SKM-1 (cell line): ENCODE measurements at regions not wholly inside any gene's neighbourhood (a gene's known extent, or its start where the extent isn't known, plus 50 kb on each side); places are given as distances from the start of the nearest gene placed in this dataset.
"Not testable (repeated sequence)": the region's sequence is repeated elsewhere in the genome, so short reads cannot be mapped to it uniquely, and the experiment has no call there.

Experiments used
- DNase-seq: peaks from one replicate; lab custom pipeline; 2025; ENCODE audit not compliant: unreplicated experiment; lab: John Stamatoyannopoulos, UW

DNA sequence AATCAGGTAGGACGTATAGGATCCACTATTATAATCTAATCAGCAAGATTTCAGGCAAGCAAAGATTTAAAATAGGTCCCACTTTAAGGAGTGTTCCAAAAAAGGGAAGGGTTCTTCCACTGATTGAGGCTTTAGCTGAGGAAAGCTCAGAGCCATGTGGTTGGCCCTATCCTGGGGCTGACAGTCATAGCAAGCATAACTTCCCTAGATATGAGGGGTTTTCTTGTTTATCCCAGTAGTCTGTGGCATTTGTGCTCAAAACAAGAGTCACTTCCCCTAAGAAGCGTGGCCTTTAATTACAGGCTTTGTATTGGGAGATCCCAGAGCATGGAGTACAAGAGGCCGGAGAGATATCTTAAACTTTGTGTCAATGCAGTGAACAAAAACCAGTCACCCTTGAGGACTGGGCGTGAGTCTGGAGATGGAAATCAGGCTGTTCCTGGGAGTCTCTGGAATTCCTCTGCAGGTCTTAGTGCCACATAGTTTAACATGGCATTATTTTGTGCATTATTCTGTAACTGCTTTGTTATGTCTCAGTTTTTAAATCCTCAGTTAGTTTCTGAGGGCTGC, 136.9 kb upstream of the FBXO11 start:
- DNase-seq: no peak

DNA sequence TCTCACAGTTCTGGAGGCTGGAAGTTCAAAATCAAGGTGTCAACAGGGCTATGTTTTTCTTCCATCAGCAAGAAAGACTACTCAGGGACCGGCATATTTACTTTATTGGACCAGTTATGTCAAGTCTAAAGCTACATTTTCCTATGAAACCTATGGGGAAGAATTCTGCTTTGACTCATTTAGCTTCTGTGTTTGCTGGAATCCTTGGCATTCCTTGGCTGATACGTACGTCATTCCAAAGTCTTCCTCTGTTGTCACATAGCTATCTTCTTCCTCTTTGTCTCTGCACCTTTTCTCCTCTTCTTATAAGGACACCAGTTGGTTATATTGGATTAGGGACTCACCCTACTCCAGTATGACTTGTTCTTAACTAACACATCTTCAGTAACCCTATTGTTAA, 137.4 kb upstream of the FBXO11 start:
- DNase-seq: no peak

DNA sequence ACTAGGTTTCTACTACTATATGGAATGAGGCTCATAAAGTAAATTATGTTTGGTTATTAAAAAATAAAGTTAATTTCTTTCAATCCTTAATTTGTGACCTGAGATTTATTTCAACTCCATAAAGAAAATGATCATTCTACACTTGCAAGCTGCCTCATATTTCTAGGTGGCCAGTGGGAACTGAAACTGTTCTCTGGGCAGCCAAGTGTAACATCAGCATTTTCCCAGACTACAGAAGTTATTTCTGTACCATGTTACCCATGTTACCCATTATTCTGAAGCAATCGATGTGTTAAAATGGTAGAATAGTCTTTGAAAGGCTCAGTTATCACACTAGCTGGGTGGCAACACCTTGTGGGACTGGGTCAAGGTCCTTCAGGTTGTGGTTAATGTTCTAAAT, 139.3 kb upstream of the FBXO11 start:
- DNase-seq: no peak

DNA sequence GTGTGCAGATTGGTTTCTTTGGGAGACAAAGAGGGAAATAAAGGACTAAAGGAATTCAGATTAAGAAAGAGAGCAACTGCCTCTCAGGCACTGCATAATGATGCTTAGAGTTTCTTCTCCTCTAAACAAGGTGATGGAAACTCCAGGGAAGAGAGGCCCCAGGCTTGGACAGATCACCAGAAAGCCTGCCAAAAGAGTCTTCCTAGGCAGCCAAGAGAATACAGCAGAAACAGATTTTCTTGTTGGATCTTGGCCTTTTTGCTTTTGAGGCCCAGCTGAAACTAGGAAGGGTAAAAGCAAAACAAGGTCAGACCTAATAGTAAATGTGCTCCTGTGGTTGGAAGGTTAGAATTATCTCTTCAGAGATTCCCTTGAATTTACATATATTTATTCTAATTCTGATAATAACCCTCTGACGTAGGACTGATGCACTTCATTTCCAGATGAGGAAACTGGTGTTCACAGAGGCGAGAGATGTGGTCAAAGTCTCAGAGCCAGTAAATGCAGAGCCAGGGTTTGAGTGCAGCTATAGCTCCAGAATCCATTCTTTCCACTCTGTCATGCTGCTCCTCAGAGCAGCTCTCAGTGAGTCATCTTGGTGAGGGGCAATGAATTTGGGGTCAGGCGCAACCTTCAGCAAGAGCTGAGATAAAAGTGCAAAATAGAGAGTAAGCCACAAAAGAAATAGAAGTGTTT, 142.3 kb upstream of the FBXO11 start:
- no peak for DNase-seq

DNA sequence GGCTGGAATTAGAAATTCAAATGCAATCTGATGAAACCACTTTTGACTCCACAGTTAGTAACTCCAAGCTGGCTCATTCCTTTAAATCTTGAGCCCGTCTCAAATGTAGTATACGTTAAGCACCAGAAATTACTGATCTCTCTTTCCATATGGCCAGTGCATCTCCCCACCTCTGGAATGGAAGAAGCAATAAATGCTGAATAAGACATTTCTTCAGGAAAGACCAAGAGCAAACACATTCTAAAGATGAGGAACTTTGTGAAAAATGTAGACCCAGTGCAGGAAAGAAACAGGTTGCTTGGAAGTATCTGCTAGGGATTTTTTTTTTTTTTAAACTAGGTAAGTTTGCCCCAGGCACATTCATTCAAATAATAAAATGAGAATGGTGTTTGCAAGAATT, 143.1 kb upstream of the FBXO11 start:
- DNase-seq: no peak

DNA sequence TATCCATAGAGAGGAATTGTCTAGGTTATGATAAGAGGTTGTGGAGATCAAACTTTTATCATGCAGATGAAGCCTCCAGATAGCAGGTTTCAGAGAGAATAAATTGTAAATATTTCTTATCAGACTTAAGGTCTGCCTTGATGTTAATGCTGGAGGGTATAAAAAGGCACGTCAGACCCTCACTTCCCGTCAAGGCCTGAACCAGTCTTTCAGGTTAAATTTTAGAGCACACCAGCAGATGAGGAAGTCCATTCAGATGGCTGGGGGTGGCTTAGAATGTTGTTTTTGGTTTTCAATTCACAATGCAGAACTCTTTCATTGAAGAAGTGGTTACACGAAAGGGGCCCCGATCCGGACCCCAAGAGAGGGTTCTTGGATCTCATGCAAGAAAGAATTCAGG, 144.4 kb upstream of the FBXO11 start:
- DNase-seq: no peak

DNA sequence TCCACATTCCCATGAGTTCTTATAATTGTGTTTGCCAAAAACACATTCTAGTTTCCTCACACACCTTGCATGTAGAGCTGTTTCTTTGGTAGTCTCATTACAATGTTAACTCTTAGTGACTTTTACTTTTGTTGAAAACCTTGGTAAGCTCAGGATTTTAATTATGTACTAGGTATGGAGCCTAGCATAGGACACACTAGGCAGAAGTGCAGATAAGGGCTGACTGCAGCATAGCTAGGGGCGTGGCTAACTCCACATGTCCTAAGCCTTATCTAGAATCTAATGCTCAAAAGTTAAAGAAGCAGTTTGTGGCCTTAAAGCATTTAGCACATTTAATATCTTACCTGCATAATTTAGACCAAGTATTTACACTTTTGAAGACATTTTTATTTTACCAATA, 153.7 kb upstream of the FBXO11 start:
- DNase-seq: no peak

DNA sequence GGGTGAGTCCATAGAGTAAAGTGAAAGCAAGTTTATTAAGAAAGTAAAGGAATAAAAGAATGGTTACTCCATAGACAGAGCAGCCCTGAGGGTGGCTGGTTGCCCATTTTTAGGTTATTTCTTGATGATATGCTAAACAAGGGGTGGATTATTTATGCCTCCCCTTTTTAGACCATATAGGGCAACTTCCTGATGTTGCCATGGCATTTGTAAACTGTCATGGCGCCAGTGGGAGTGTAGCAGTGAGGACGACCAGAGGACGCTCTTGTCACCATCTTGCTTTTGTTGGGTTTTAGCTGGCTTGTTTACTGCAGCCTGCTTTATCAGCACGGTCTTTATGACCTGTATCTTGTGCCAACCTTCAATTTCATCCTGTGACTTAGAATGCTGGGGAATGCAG, 155.4 kb upstream of the FBXO11 start:
- DNase-seq: not testable (repeated sequence)

DNA sequence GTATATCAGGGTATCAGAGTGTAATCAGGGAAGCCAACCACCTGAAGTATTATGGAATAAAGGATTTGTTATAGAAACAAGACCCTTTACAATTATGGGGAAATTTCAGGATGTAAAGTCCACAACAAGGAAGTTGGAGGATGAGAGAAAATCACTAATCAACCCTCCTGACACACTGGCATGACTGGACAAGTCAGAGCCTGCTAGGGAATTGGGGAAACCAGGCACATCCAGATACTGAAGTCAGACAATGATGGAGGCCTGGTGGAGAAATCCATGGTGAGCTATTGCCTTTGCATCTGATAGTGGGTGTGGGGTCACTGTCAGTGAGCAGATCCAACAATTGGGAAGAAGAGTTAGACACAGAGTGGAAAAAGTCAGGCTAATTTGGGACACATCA, 158.8 kb upstream of the FBXO11 start:
- no peak for DNase-seq

DNA sequence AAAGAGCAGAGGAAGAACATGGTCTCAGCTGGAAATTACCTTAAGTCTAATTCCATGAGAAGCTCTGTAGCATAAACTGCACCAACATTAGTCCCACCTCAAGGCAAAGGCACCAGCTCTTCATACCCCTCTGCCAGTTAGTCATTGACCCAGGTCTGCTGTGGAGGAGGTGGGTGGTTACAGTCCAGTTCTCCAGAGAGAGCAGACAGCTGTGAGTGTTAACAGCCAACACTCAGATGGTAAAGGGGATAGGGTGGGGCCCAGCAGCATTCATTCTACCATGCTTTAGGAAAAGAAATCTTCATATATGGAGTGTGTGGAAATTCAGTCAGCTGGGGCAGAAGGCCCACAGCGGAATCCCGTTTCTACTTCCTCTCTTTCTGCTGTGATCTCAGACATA, 159.7 kb upstream of the FBXO11 start:
- DNase-seq: no peak

DNA sequence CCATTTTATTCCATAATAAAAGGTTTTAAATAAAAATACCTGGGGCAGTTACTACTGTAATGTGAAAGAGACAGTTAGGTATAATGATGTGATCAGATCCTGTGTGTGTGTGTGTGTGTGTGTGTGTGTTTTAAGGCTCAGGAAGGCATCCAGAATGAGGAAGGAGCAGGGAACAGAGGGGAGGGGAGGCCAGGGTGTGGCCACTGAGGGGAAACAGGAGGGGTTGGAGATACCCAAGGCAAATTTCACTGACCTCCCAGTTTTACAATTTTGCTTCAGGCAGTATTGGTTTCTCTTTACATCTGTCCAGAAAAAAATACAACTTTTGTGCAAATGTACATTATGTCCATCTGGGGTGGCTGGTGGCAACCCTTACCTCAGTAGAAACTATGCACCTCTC, 163.5 kb upstream of the FBXO11 start:
- peak; percentile 7 for DNase-seq

DNA sequence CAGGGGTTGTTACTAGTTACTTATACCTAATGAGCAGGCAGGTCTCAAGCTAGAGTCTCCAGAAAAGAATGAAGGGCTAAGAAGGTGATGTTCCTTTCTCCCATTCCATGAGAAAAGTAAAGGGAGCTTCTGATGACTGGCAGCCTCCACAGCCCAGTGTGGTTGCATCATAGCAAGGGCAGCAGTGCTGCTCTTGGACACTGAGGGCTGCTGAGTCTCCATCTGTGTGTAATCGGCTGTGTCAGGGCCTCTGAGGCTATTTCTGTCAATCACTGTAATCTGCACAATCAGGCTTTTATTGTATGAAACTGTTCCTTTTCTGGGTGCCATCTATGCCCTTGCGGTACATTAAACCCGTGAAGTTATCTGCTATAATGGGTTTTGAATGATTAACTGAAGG, 164.1 kb upstream of the FBXO11 start:
- DNase-seq: no peak

DNA sequence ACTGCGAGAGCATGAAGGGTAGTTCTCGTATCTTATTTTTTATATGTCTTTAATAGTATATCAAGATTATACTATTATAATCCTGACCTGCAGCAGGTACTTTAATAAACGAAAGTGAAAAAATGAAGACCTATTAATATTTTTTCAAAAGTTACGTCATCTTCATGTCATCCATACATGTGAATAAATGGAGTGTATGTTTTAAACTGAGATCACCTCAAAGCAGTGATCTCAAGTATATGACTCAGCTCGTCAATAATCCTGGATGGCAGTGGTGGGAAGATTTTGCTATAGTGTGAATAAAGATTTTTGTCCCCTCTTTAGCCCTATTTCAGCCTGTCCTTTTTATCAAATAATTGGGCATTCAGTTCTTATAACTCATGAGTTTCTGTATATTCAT, 166.3 kb upstream of the FBXO11 start:
- no peak for DNase-seq

DNA sequence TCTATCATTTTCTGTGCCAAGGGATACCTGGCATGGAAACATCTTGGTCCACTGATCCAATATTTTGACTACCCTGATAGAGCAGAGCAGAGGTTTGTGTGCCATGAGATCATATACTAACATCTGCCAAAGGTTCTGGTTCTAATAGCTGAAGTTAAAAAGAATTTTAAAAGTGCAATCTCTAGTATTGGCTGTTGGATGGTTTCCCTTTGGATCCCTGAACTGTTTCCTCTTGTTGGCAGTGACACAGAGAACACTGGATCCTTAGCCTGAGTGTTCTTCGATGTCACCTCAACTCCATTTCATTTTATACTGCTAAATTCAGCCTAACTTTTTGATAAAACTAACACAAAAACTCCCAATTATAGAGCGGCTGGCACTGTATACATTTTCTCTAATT, 169.3 kb upstream of the FBXO11 start:
- no peak for DNase-seq

DNA sequence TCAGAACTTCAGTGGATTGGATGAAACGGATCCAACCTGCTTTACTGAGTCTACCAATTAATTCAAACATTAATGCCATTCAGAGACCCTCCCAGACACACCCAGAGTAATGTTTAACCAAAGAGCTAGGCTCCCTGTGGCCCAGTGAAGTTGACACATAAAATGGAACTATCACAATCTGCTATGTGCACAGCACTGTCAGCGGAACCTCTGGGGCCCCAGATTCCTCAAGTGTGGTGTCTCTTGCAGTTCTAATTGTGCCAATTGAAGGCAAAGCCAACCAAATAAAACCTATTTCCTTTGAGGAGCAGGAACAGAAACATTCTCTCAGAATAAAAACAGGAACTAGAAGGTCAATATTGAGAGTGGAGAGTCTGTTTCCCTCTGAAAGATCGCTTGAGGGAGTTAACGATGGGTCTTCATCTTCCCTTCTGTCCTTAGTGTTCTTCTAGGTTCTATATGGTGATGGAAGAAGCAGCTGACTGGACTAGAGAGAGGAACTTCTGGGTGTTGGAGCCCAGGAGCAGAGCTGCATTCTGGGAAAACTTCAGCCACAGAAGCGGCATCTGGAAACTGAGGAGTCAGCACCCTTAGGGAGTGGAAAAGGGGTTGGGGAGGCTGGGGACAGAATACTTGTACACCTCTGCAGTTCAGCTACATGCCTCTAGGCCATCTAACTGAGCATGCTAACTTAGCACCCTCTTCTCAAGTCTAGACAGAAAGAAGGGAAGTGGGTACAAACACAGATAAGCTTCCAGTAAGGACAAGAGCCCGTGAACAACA, 174.4 kb upstream of the FBXO11 start:
- no peak for DNase-seq

DNA sequence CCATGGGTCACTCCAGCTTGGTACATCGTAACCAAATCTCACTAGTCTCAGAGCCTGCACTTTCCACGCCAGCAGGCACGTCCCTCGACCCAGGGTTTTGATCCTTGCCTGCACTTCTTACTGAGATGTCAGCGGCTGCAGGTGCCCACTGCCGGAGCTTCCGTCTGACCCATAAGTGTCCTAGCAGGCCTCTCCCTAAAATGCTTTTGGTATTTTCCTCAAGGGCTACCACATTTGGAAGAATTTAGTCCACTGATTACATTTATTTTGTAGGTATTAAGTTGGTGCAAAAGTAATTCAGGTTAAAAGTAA, 175.0 kb upstream of the FBXO11 start:
- no peak for DNase-seq

DNA sequence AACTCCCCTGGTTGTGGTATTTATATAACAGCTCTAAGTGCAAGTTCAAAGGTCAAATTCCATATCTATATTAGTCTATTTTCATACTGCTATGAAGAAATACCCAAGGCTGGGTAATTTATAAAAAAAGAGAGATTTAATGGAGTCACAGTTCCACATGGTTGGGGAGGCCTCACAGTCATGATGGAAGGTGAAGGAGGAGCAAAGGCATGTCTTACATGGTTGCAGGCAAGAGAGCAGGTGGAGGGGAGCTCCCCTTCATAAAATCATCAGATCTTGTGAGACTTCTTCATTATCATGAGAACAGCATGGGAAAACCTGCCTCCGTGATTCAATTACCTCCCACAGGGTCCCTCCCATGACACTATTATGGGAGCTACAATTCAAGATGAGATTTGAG, 179.6 kb upstream of the FBXO11 start:
- no peak for DNase-seq

DNA sequence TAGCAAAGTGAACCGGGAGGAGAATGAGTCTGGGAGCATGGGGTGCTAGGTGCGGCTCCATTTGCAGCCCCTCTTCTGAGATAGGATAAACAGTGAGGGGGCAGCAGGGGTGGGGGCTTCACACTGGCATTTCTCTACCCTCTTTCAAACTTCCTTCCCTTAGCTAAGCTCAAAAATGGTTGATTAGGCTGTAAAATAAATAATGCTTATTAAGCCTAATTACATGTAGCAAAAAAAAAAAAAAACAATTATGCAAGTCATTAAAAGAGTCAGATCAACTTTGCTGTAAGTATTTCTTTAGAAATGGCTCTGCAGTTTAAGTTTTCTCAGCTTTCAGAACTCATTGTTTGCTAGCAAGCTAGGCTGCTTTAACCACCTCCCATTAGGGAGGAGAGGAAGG, 182.7 kb upstream of the FBXO11 start:
- no peak for DNase-seq

DNA sequence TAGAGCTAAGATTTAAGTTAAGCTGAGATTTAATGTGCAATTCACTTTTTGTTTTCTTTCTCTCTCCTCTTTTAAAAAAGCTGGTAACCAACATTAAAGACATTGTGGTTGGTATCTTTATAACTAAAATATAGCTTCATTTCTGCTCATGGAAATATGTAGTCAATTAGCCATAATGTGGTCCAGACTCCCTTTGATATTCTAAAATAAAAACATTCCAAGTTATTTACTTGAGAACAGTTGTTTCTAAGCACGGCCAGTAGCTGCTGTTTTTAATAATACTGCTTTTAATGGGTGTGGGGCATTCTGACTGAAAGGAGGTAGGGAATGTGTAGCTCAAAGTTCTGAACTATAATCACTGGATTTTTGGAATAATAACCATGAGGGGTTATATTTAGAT, 183.3 kb upstream of the FBXO11 start:
- no peak for DNase-seq

DNA sequence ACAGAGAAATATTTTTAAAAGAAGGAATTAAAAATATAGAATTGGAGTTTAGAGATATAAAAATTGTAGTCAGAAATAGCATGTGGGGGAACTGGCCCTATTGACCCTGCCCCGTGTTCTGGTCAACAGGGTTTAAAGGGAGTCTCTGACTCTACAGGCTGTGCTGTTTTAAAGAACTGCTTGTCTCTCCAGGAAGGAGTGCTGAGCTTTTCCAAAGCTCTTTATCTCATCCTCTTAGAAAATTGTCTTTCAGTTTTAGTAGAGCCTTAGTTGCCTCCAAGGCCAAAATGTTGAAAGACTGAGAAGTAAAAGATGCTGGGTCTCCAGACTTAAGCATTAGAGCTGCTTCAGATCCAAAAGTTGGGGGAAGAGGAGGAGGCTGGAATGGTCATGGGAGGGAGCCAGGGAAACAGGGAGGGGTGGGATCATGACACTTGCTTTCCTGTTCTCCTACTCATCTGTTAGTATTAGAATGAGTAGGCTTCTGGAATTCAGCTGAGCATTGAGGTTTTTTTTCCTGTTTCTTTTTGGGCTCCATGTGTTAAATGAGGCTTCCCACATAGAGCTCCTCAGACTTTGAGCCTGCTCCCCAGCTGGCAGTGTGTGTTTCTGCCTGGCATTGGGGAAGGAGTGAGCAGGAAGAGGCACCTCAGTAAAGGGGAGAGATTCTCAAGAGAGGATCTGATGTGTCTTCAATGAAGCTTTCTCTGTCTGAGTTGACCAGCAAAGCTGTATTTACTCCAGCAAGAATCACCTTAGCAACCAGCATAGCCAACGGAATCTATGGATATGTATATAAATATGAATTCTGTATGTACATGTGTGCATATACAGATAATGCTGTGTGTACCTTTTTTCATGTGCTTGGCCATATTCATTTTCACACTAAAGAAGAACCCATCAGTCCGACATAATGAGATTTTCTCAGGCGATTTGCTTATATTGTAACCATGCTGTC, 186.8 kb upstream of the FBXO11 start:
- no peak for DNase-seq

DNA sequence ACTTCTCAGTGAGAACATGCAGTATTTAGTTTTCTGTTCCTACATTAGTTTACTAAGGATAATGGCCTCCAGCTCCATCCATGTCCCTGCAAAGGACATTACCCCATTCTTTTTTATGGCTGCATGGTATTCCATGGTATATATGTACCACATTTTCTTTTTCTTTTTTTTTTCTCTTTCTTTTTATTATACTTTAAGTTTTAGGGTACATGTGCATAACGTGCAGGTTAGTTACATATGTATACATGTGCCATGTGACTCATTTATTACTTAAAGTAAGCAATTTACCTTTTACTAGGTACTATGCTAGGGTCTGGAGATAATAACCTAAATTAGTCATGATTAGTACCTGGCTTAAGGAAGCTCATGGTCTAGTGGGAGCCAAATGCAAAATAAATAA, 190.5 kb upstream of the FBXO11 start:
- DNase-seq: not testable (repeated sequence)

DNA sequence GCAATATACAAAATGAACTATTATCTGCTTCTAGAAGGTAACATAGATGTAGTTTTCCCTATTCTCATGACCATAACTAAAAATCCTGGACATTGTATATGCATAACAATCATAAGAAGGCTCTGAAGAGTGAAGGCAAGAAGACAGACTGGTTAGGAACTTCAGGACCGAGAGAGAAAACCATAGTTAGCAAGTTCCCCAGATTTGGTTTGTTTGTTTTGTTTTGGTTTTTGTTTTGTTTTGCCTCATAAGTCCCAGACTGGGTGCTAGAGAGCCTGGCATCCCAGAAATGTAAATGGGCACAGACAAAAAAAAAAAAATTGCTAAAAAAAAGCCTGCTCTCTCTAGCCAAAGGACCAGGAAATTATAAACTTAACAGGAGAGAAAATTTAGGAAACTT, 192.2 kb upstream of the FBXO11 start:
- DNase-seq: no peak
